PFSK-1 (cell line): ENCODE measurements at regions not wholly inside any gene's neighbourhood (a gene's known extent, or its start where the extent isn't known, plus 50 kb on each side); places are given as distances from the start of the nearest gene placed in this dataset.

Experiments
- FOXP2 ChIP-seq: optimal IDR thresholded peaks from 2 replicates; pipeline ENCODE3; 2011; ENCODE audit warnings: borderline replicate concordance, control low read depth, inconsistent platforms; ENCODE audit not compliant: insufficient read depth; ENCODE audit errors: extremely low read length, extremely low read depth
- POLR2AphosphoS5 ChIP-seq: IDR thresholded peaks from 2 replicates; pipeline ENCODE4 v1.6.1; 2012; ENCODE audit warnings: low read depth, mild to moderate bottlenecking, control low read depth, low read length, moderate library complexity
- REST ChIP-seq, 2 experiments: IDR thresholded peaks; 2 replicates each; pipeline versions ENCODE4 v1.6.1 to v1.8.0; 2011 to 2012; ENCODE audit warnings: low read depth in 2 of 2, low read length in 2 of 2, control low read depth in 1 of 2, inconsistent platforms in 1 of 2, mild to moderate bottlenecking in 1 of 2, moderate library complexity in 1 of 2; ENCODE audit not compliant: insufficient read depth in 1 of 2
- TAF1 ChIP-seq: IDR thresholded peaks from 2 replicates; pipeline ENCODE4 v1.6.1; 2012; ENCODE audit warnings: low read length, control low read depth, borderline replicate concordance; ENCODE audit not compliant: insufficient read depth

GRCh38 chr3:128556907-128557306 lies 63.9 kb upstream of the GATA2 start:
- TF ChIP-seq FOXP2, result no peak
- TF ChIP-seq REST (IDR thresholded peaks at IDR 0.05; ENCODE audit: insufficient read depth in 1 of 2, low read depth in 2 of 2, low read length in 2 of 2), result no peak
- TF ChIP-seq POLR2AphosphoS5, result no peak
- TF ChIP-seq TAF1, result no peak
